ENCODE measurements at regions not wholly inside any gene's neighbourhood (a gene's known extent, or its start where the extent isn't known, plus 50 kb on each side); places are given as distances from the start of the nearest gene placed in this dataset.

- DNase-seq, result no peak
- Histone ChIP-seq H3K9me3 (no peaks in the 10 kb centered on the region), H3K27ac (no peak overlapping the region), H3K27me3 (no peaks in the 10 kb centered on the region), H3K36me3 (no peaks in the 10 kb centered on the region), H3K4me1 (peaks cover 0 to 11% (median 8%) of the 10 kb centered on the region in 4 donors), H3K4me3 (no peak overlapping the region)
- intact Hi-C loops (cut with DNase I), result no loop called here
- WGBS, 2 donors, result 66 to 71% methylated on average over 7 of the region's 7 CpGs
- TF ChIP-seq EP300 (IDR thresholded peaks at IDR 0.05) (no peak), POLR2A (IDR thresholded peaks at IDR 0.05) (no peak), POLR2AphosphoS5 (IDR thresholded peaks at IDR 0.05) (no peak)
Measured at GRCh38 chr20:17859002-17859615, 109.5 kb downstream of the SNX5 start.

DNA sequence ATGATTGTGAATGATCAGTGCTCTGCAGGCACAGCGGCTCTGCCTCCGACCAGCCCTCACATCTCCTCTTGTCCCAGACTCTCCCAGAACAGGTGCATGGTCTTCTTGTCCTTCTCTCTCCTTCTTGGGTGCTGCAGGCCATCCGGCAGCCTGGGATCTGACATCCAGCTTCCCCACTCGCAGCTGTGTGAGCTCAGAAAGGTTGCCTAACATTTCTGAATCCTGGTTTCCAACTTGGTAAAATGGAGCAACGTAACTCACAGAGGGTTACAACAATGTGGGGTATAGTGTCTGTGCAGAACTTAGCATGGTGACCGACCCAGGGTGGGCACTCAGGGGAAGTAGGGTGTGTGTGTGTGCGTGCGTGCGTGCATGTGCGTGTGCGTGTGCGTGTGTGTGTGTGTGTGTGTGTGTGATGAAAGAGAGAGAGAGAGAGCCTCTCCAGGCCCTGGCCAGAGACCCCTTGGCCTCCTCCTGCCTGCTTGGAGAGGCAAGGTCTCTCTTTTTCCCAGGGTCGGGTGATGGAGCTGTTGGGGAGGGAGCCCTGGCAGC is 110.1 kb downstream of the SNX5 start:
- TF ChIP-seq, protein P1, sequence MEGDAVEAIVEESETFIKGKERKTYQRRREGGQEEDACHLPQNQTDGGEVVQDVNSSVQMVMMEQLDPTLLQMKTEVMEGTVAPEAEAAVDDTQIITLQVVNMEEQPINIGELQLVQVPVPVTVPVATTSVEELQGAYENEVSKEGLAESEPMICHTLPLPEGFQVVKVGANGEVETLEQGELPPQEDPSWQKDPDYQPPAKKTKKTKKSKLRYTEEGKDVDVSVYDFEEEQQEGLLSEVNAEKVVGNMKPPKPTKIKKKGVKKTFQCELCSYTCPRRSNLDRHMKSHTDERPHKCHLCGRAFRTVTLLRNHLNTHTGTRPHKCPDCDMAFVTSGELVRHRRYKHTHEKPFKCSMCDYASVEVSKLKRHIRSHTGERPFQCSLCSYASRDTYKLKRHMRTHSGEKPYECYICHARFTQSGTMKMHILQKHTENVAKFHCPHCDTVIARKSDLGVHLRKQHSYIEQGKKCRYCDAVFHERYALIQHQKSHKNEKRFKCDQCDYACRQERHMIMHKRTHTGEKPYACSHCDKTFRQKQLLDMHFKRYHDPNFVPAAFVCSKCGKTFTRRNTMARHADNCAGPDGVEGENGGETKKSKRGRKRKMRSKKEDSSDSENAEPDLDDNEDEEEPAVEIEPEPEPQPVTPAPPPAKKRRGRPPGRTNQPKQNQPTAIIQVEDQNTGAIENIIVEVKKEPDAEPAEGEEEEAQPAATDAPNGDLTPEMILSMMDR (IDR thresholded peaks at IDR 0.05), result no peak
- TF ChIP-seq POLR2AphosphoS5 (IDR thresholded peaks at IDR 0.05) (no peak), POLR2A (IDR thresholded peaks at IDR 0.05) (no peak), EP300 (IDR thresholded peaks at IDR 0.05) (no peak)
- 90 to 96% methylated on average over 13 of the region's 13 CpGs for WGBS, 2 donors
- DNase-seq, result no peak

DNA sequence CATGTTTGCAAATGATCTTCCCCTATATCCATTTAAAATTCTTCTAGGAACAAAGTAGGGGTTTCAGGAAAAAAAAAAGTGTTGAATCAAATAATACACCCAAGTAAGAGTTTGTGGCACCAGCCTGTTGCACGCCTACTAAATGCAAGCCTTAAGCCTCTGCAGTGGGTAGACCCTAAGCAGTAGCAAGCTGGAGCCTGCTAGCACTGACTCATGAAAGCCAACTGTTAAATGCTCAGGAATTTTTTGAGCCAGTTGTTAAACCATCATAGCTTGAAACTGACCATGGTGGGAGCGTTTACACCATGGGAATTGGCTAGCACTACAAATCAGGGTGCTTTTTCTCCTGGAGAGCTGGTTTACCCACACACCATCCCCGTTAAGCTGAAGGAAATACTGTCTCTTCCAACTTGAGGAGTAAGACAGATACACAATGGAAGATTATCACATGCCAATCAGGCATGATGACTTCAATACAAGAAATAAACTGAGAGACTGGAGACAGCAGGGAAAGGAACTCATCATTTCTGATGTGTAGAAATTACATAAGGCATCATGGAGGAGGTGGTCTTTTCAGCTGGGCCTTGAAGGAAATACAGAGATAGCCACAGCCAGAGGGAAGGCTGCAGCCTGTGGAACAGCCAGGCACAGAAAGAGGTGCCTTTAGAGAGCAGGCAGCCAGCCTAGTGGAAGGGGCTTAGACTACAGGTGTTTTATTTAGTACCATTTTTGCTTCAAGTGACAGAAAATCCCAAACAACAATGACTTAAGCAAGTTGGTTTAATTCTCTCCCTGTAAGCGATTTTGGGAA is 110.8 kb downstream of the SNX5 start:
- H3K27ac ChIP-seq, result no peak overlapping the region
- H3K9me3 ChIP-seq, result no peaks in the 10 kb centered on the region
- H3K36me3 ChIP-seq, result no peaks in the 10 kb centered on the region
- 98% methylated on average over 4 of the region's 4 CpGs for WGBS, 2 donors
- no peak for TF ChIP-seq POLR2AphosphoS5 (IDR thresholded peaks at IDR 0.05)
- no peak for TF ChIP-seq POLR2A (IDR thresholded peaks at IDR 0.05)
- TF ChIP-seq, protein P1 (IDR thresholded peaks at IDR 0.05), result no peak
- TF ChIP-seq EP300 (IDR thresholded peaks at IDR 0.05), result no peak
- DNase-seq, result no peak
- no peaks in the 10 kb centered on the region for H3K4me1 ChIP-seq
- intact Hi-C loops (cut with DNase I), result no loop called here
- no peaks in the 10 kb centered on the region for H3K27me3 ChIP-seq
- no peak overlapping the region for H3K4me3 ChIP-seq

More for the DNA sequence above, 110.1 kb downstream of the SNX5 start:
- H3K9me3 ChIP-seq, result no peaks in the 10 kb centered on the region
- no peak overlapping the region for H3K4me3 ChIP-seq
- no peaks in the 10 kb centered on the region for H3K36me3 ChIP-seq
- H3K4me1 ChIP-seq, result peaks cover 0 to 5% (median 3%) of the 10 kb centered on the region in 4 donors
- intact Hi-C loops (cut with DNase I), result no loop called here
- no peak overlapping the region for H3K27ac ChIP-seq
- H3K27me3 ChIP-seq, result no peaks in the 10 kb centered on the region

- Histone ChIP-seq H3K4me3 (no peak overlapping the region), H3K27ac (no peak overlapping the region), H3K27me3 (no peaks in the 10 kb centered on the region), H3K4me1 (no peaks in the 10 kb centered on the region), H3K9me3 (no peaks in the 10 kb centered on the region), H3K36me3 (no peaks in the 10 kb centered on the region)
- intact Hi-C loops (cut with DNase I), result no loop called here
- 84 to 94% methylated on average over 5 of the region's 5 CpGs for WGBS, 2 donors
- no peak for DNase-seq
- TF ChIP-seq POLR2AphosphoS5 (IDR thresholded peaks at IDR 0.05), result no peak
- TF ChIP-seq, protein P1 (IDR thresholded peaks at IDR 0.05), result no peak
- TF ChIP-seq POLR2A (IDR thresholded peaks at IDR 0.05), result no peak
- TF ChIP-seq EP300 (IDR thresholded peaks at IDR 0.05), result no peak
Measured at GRCh38 chr20:17856837-17857605, 111.6 kb downstream of the SNX5 start.
